Caco-2 (cell line): ENCODE measurements at regions not wholly inside any gene's neighbourhood (a gene's known extent, or its start where the extent isn't known, plus 50 kb on each side); places are given as distances from the start of the nearest gene placed in this dataset.

ENCODE experiments used
- BruUV-seq: library from RNA; stranded (reverse); fragments of 400-500 nt; replicated peaks from 2 replicates; lab custom pipeline; 2021; lab: Mats Ljungman, UMichigan
- CTCF ChIA-PET: fragments of 300-600 bp; sonication (Branson Sonifier 250); formaldehyde crosslinking; loops from one replicate; lab custom pipeline; 2022; ENCODE audit warnings: antibody characterized with exemption; lab: Charles Lee
- POLR2A ChIA-PET: fragments of 300-600 bp; sonication (Branson Sonifier 250); formaldehyde crosslinking; loops from one replicate; lab custom pipeline; 2022; ENCODE audit warnings: antibody characterized with exemption; lab: Charles Lee
- DNase-seq, 2 experiments: peaks; one replicate each; pipeline versions ENCODE4 v3.0.0 to v3.0.0-alpha.2; 2020 to 2022
- H3K27me3 ChIP-seq: replicated peaks from 2 replicates; pipeline ENCODE4 v1.6.0; 2011; ENCODE audit warnings: low read length; ENCODE audit not compliant: control insufficient read depth, insufficient read depth
- H3K36me3 ChIP-seq: 2 replicates; pipeline ENCODE4 v1.5.1; 2011; ENCODE audit warnings: low read length; ENCODE audit not compliant: control insufficient read depth, insufficient read depth
- H3K4me1 ChIP-seq: fragments of 250-450 bp; sonication (Bioruptor Pico); 2 replicates; pipeline ENCODE4 v1.5.1; 2020; ENCODE audit warnings: mild to moderate bottlenecking
- H3K4me3 ChIP-seq: 2 replicates; pipeline ENCODE4 v1.5.1; 2011; ENCODE audit warnings: low read depth, mild to moderate bottlenecking, control low read depth, low read length
- H3K9me3 ChIP-seq: fragments of 250-450 bp; sonication (Bioruptor Pico); 2 replicates; pipeline ENCODE4 v1.5.1; 2020; ENCODE audit warnings: mild to moderate bottlenecking, moderate library complexity
- H3K27ac Mint-ChIP-seq: one replicate; pipeline ENCODE4 v1.8.0; 2022; ENCODE audit warnings: mixed read lengths; ENCODE audit not compliant: unreplicated experiment
- H3K27me3 Mint-ChIP-seq: one replicate; pipeline ENCODE4 v1.8.0; 2022; ENCODE audit warnings: mixed read lengths; ENCODE audit not compliant: insufficient read depth, unreplicated experiment
- H3K36me3 Mint-ChIP-seq: one replicate; pipeline ENCODE4 v1.8.0; 2022; ENCODE audit warnings: mild to moderate bottlenecking, mixed read lengths; ENCODE audit not compliant: insufficient read depth, unreplicated experiment
- H3K4me1 Mint-ChIP-seq: one replicate; pipeline ENCODE4 v1.8.0; 2022; ENCODE audit warnings: low read depth, mixed read lengths; ENCODE audit not compliant: unreplicated experiment
- H3K4me3 Mint-ChIP-seq: one replicate; pipeline ENCODE4 v1.8.0; 2022; ENCODE audit warnings: mild to moderate bottlenecking, moderate library complexity, mixed read lengths; ENCODE audit not compliant: unreplicated experiment
- H3K9me3 Mint-ChIP-seq: one replicate; pipeline ENCODE4 v1.8.0; 2022; ENCODE audit warnings: mixed read lengths; ENCODE audit not compliant: unreplicated experiment
- CTCF ChIP-seq, 2 experiments: fragments of 200-600 bp in 1 of 2; IDR thresholded peaks; 1 replicate in 1 of 2; 2 replicates in 1 of 2; pipeline versions ENCODE4 v1.5.1 to v1.8.0; 2011 to 2022; ENCODE audit warnings: antibody characterized with exemption in 1 of 2, control low read depth in 1 of 2, inconsistent platforms in 1 of 2, low read depth in 1 of 2, low read length in 1 of 2, mild to moderate bottlenecking in 1 of 2, moderate library complexity in 1 of 2; ENCODE audit not compliant: insufficient read depth in 1 of 2, severe bottlenecking in 1 of 2, unreplicated experiment in 1 of 2
- intact Hi-C: fragments of 100-400 bp; cut with micrococcal nuclease; formaldehyde crosslinking; loops from one replicate; pipeline ENCODE4 v1.10.0; 2022; ENCODE audit not compliant: unreplicated experiment

GRCh38 chr17:70968302-70968701, 799.0 kb downstream of the KCNJ2 start:
- H3K4me1 Mint-ChIP-seq, result no peaks in the 10 kb centered on the region
- TF ChIP-seq CTCF (IDR thresholded peaks at IDR 0.05; ENCODE audit: insufficient read depth in 1 of 2, low read depth in 1 of 2, low read length in 1 of 2, severe bottlenecking in 1 of 2, unreplicated experiment in 1 of 2), result no peak
- Histone ChIP-seq H3K4me3 (no peak overlapping the region), H3K4me1 (no peaks in the 10 kb centered on the region), H3K36me3 (no peaks in the 10 kb centered on the region), H3K27me3 (no peaks in the 10 kb centered on the region), H3K9me3 (peaks cover 8% of the 10 kb centered on the region; the same call in 1 of the 2 replicates)
- no peak for DNase-seq
- POLR2A ChIA-PET, result no interaction called here
- H3K27ac Mint-ChIP-seq, result no peak overlapping the region
- no TSS peak for BruUV-seq
- CTCF ChIA-PET, result no interaction called here
- H3K36me3 Mint-ChIP-seq, result no peaks in the 10 kb centered on the region
- H3K4me3 Mint-ChIP-seq, result no peak overlapping the region
- no peaks in the 10 kb centered on the region for H3K27me3 Mint-ChIP-seq
- no peaks in the 10 kb centered on the region for H3K9me3 Mint-ChIP-seq
- intact Hi-C loops, result no loop called here

GRCh38 chr17:70969521-70970034, 800.2 kb downstream of the KCNJ2 start:
- intact Hi-C loops, result no loop called here

GRCh38 chr17:70976447-70976846, 807.1 kb downstream of the KCNJ2 start:
- Mint-ChIP-seq H3K27me3 (peaks cover 14% of the 10 kb centered on the region), H3K27ac (no peak overlapping the region), H3K4me1 (no peaks in the 10 kb centered on the region), H3K4me3 (no peak overlapping the region), H3K36me3 (no peaks in the 10 kb centered on the region), H3K9me3 (peaks cover 17% of the 10 kb centered on the region)
- no peaks in the 10 kb centered on the region for H3K36me3 ChIP-seq
- H3K27me3 ChIP-seq, result no peaks in the 10 kb centered on the region
- H3K4me3 ChIP-seq, result no peak overlapping the region
- ChIA-PET POLR2A (no interaction called here), CTCF (no interaction called here)
- intact Hi-C loops, result no loop called here
- H3K4me1 ChIP-seq, result no peaks in the 10 kb centered on the region
- no peak for DNase-seq
- BruUV-seq, result no TSS peak
- no peaks in the 10 kb centered on the region for H3K9me3 ChIP-seq
- TF ChIP-seq CTCF (IDR thresholded peaks at IDR 0.05; ENCODE audit: insufficient read depth in 1 of 2, low read depth in 1 of 2, low read length in 1 of 2, severe bottlenecking in 1 of 2, unreplicated experiment in 1 of 2), result no peak

More at GRCh38 chr17:70969521-70970034, 800.2 kb downstream of the KCNJ2 start:
- Histone ChIP-seq H3K4me1 (no peaks in the 10 kb centered on the region), H3K9me3 (peaks cover 8% of the 10 kb centered on the region; the same call in 1 of the 2 replicates), H3K36me3 (no peaks in the 10 kb centered on the region), H3K27me3 (no peaks in the 10 kb centered on the region), H3K4me3 (no peak overlapping the region)
- H3K4me3 Mint-ChIP-seq, result no peak overlapping the region
- no peaks in the 10 kb centered on the region for H3K9me3 Mint-ChIP-seq
- BruUV-seq, result no TSS peak
- TF ChIP-seq CTCF (IDR thresholded peaks at IDR 0.05; ENCODE audit: insufficient read depth in 1 of 2, low read depth in 1 of 2, low read length in 1 of 2, severe bottlenecking in 1 of 2, unreplicated experiment in 1 of 2), result no peak
- DNase-seq, result no peak
- no peak overlapping the region for H3K27ac Mint-ChIP-seq
- H3K27me3 Mint-ChIP-seq, result no peaks in the 10 kb centered on the region
- CTCF ChIA-PET, result no interaction called here
- H3K36me3 Mint-ChIP-seq, result no peaks in the 10 kb centered on the region
- no peaks in the 10 kb centered on the region for H3K4me1 Mint-ChIP-seq
- POLR2A ChIA-PET, result no interaction called here
